ENCODE measurements at regions not wholly inside any gene's neighbourhood (a gene's known extent, or its start where the extent isn't known, plus 50 kb on each side); places are given as distances from the start of the nearest gene placed in this dataset.
"Not testable (repeated sequence)": the region's sequence is repeated elsewhere in the genome, so short reads cannot be mapped to it uniquely, and the experiment has no call there.

DNA sequence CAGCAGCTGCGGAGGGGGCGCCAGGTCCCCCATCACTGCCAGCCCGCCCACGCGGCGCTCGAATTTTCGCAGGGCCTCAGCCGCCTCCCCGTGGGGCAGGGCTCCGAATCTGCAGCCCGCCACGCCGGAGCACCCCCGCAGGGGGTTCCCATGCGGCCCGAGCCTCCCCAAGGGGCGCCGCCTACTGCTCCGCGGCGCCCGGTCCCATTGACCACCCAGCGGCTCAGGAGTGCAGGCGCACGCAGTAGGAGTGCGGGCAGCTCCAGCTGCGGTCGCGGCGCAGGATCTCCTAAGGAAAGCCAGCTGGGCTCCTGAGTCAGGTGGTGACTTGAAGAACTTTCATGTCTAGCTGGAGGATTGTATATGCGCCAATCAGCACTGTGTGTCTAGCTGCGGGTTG, 155.3 kb upstream of the RREB1 start:
- no peaks in the 10 kb centered on the region for H3K4me1 ChIP-seq
- H3K9me3 ChIP-seq, result peaks cover 0 to 16% (median 4%) of the 10 kb centered on the region in 12 donors
- 89 to 94% (median 90%) methylated on average over 5 to 33 of the region's 33 CpGs for WGBS, 4 donors

GRCh38 chr6:6952927-6953326, 154.8 kb upstream of the RREB1 start:
- WGBS, 4 donors, result 93 to 97% (median 94%) methylated on average over 6 of the region's 6 CpGs
- ATAC-seq; intact Hi-C loops (cut with DNase I); H3K27me3 ChIP-seq; H3K36me3 ChIP-seq; H3K27ac ChIP-seq; H3K4me3 ChIP-seq; H3K4me1 ChIP-seq; DNase-seq: not testable (repeated sequence)
- H3K9me3 ChIP-seq, result peaks cover 0 to 16% (median 4%) of the 10 kb centered on the region in 12 donors

More for the DNA sequence above, 155.3 kb upstream of the RREB1 start:
- H3K36me3 ChIP-seq, result no peaks in the 10 kb centered on the region
- no peak overlapping the region for H3K4me3 ChIP-seq
- ATAC-seq, result no peak
- no peaks in the 10 kb centered on the region for H3K27me3 ChIP-seq
- intact Hi-C loops (cut with DNase I), result no loop called here
- no peak for DNase-seq
- TF ChIP-seq CTCF (IDR thresholded peaks at IDR 0.05), result no peak
- TF ChIP-seq POLR2A (IDR thresholded peaks at IDR 0.05), result no peak
- no peak overlapping the region for H3K27ac ChIP-seq

- no peak overlapping the region for H3K4me3 ChIP-seq
- peaks cover 0 to 7% (median 0%) of the 10 kb centered on the region in 12 donors for H3K9me3 ChIP-seq
- no peaks in the 10 kb centered on the region for H3K27me3 ChIP-seq
- H3K4me1 ChIP-seq, result no peaks in the 10 kb centered on the region
- no peak for ATAC-seq
- H3K36me3 ChIP-seq, result no peaks in the 10 kb centered on the region
- TF ChIP-seq CTCF (IDR thresholded peaks at IDR 0.05) (no peak), POLR2A (IDR thresholded peaks at IDR 0.05) (no peak)
- intact Hi-C loops (cut with DNase I), result no loop called here
- no peak for DNase-seq
- WGBS, 4 donors, result 77 to 83% (median 80%) methylated on average over 5 of the region's 5 CpGs
- H3K27ac ChIP-seq, result no peak overlapping the region
These were observed 147.1 kb upstream of the RREB1 start for GRCh38 chr6:6960571-6961251.

DNA sequence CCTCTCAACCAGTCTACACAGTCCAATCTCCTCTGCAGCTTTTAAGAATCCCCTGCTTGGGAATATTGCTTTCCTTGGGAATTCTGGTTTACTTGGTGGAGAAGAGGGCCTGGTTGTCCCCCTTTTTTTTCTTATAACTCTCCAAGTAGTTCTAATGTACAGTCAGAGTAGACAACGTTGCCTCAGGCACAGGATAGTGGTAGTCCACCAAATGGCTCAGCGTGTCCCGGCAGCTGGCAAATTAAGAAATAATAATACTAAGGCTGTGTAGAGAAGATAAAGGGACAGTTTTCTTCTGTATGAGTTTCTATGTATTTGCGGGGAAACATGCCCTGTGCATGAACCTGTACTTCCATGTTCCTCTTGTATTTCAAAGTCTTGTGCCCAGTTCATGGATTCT, 145.7 kb upstream of the RREB1 start:
- no peak for ATAC-seq
- WGBS, 4 donors, result 91 to 98% (median 96%) methylated on average over 4 of the region's 4 CpGs
- Histone ChIP-seq H3K36me3 (no peaks in the 10 kb centered on the region), H3K27me3 (no peaks in the 10 kb centered on the region), H3K4me1 (no peaks in the 10 kb centered on the region), H3K9me3 (peaks cover 0 to 7% (median 0%) of the 10 kb centered on the region in 12 donors), H3K4me3 (no peak overlapping the region), H3K27ac (no peak overlapping the region)
- TF ChIP-seq POLR2A (IDR thresholded peaks at IDR 0.05), result no peak
- TF ChIP-seq CTCF (IDR thresholded peaks at IDR 0.05), result no peak
- intact Hi-C loops (cut with DNase I), result no loop called here
- no peak for DNase-seq

DNA sequence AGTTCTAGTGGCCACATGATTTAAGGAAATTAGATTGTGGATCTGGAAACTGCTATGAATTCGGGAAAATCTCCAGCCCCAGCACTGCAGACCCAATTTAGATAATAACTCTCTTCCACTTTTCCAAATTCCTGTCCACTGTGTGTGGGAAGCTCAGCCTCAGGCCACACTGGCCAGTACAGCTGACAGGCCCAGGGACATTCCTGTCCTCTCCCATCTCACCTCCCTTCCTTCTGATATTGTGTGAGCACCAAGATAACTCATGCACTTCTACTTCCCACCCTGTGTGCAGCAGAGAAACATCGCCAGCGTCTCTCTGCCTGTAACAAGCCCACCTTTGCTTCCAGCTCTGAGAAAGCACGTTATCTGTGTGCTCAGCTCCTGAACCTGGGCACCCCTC, 145.1 kb upstream of the RREB1 start:
- WGBS, 4 donors, result 76 to 82% (median 80%) methylated on average over 4 of the region's 4 CpGs
- Histone ChIP-seq H3K36me3 (no peaks in the 10 kb centered on the region), H3K4me1 (no peaks in the 10 kb centered on the region), H3K27me3 (no peaks in the 10 kb centered on the region), H3K4me3 (no peak overlapping the region), H3K27ac (no peak overlapping the region), H3K9me3 (peaks cover 0 to 7% (median 0%) of the 10 kb centered on the region in 12 donors)
- TF ChIP-seq CTCF (IDR thresholded peaks at IDR 0.05), result no peak
- ATAC-seq (no peak), DNase-seq (no peak)
- intact Hi-C loops (cut with DNase I), result no loop called here

- H3K36me3 ChIP-seq; DNase-seq; H3K27me3 ChIP-seq; H3K4me3 ChIP-seq; H3K27ac ChIP-seq; ATAC-seq; H3K9me3 ChIP-seq; H3K4me1 ChIP-seq; intact Hi-C loops (cut with DNase I): not testable (repeated sequence)
- 78 to 93% (median 84%) methylated on average over 7 of the region's 7 CpGs for WGBS, 4 donors
These were observed 144.4 kb upstream of the RREB1 start for GRCh38 chr6:6963390-6963789.

Data from heart left ventricle (tissue), 16 donors.